ENCODE measurements at regions not wholly inside any gene's neighbourhood (a gene's known extent, or its start where the extent isn't known, plus 50 kb on each side); places are given as distances from the start of the nearest gene placed in this dataset.
A peak's percentile ranks its signal among the peaks of the same experiment; 100 is the strongest.

DNA sequence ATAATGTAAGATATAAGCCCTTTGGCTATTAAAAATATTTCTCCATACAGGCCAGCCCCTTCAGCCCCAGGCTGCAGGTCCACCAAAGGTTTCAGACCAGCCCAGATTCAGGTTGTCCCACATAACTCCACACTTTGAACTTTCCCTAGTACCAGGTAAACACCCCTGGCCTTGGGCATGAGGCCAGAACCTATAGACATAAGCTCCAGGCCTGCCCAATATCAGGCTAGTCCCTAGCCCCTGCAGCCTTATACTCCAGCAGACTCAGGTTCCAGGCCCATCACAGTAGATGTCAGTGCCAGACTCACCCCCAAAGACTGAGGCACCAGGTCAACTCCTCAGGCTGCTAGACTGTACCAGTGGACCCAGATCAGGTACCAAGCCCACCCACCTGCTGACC lies 178.5 kb upstream of the DAAM1 start (continued):
- TF ChIP-seq PRDM15 (CRISPR knock-in tag; IDR thresholded peaks at IDR 0.05) (0 out of 2 replicates have a peak, but pooled peaks have one; percentile 30), TBX2 (CRISPR knock-in tag; IDR thresholded peaks at IDR 0.05; ENCODE audit: borderline replicate concordance) (no peak), ATF1 (CRISPR knock-in tag; IDR thresholded peaks at IDR 0.05) (no peak), BRCA1 (CRISPR knock-in tag; IDR thresholded peaks at IDR 0.05) (no peak), MEIS2 (CRISPR knock-in tag; IDR thresholded peaks at IDR 0.05) (no peak), GABPA (IDR thresholded peaks at IDR 0.05; ENCODE audit: low read depth, low read length) (no peak), GABPA (CRISPR knock-in tag; IDR thresholded peaks at IDR 0.05; ENCODE audit: low read depth) (no peak), TFAP4 (IDR thresholded peaks at IDR 0.05; ENCODE audit: borderline replicate concordance, low read depth) (no peak), ARID4A (CRISPR knock-in tag; IDR thresholded peaks at IDR 0.05; ENCODE audit: borderline replicate concordance) (no peak; the same call in 1 of the 2 replicates), KDM1A (CRISPR knock-in tag; IDR thresholded peaks at IDR 0.05) (no peak), ZNF256 (CRISPR knock-in tag; conservative IDR thresholded peaks at IDR 0.05) (no peak), JUNB (CRISPR knock-in tag; IDR thresholded peaks at IDR 0.05; ENCODE audit: borderline replicate concordance) (no peak)
- TF ChIP-seq, protein P1, sequence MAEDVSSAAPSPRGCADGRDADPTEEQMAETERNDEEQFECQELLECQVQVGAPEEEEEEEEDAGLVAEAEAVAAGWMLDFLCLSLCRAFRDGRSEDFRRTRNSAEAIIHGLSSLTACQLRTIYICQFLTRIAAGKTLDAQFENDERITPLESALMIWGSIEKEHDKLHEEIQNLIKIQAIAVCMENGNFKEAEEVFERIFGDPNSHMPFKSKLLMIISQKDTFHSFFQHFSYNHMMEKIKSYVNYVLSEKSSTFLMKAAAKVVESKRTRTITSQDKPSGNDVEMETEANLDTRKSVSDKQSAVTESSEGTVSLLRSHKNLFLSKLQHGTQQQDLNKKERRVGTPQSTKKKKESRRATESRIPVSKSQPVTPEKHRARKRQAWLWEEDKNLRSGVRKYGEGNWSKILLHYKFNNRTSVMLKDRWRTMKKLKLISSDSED (CRISPR knock-in tag; IDR thresholded peaks at IDR 0.05) = no peak

Data from HepG2 (cell line).